PC-3 (cell line): ENCODE measurements at regions not wholly inside any gene's neighbourhood (a gene's known extent, or its start where the extent isn't known, plus 50 kb on each side); places are given as distances from the start of the nearest gene placed in this dataset.

Experiments used
- ATAC-seq: fragments of 200-7000 bp; cut with Tn5 transposase; 2 replicates; pipeline ENCODE4 v1.9.1; 2020; ENCODE audit warnings: mild to moderate bottlenecking, moderate library complexity
- BruUV-seq: library from RNA; stranded (reverse); fragments of 400-500 nt; replicated peaks from 2 replicates; lab custom pipeline; 2021; lab: Mats Ljungman, UMichigan
- CTCF ChIA-PET: fragments of 300-600 bp; sonication (Branson Sonifier 250); formaldehyde crosslinking; loops from one replicate; lab custom pipeline; 2022; ENCODE audit warnings: antibody characterized with exemption; lab: Charles Lee
- POLR2A ChIA-PET: fragments of 300-600 bp; sonication (Branson Sonifier 250); formaldehyde crosslinking; loops from one replicate; lab custom pipeline; 2022; ENCODE audit warnings: antibody characterized with exemption; ENCODE audit not compliant: unreplicated experiment; lab: Charles Lee
- DNase-seq: peaks from one replicate; pipeline ENCODE4 v3.0.0-alpha.2; 2015
- H2AFZ ChIP-seq: fragments of 300-600 bp; sonication (generic); 2 replicates; pipeline ENCODE4 v1.6.0; 2016; ENCODE audit warnings: antibody characterized with exemption, low read length
- H3F3A ChIP-seq: fragments of 300-600 bp; sonication (generic); one replicate; pipeline ENCODE4 v1.6.0; 2017; ENCODE audit warnings: antibody characterized with exemption, low read length, control low read depth, mild to moderate bottlenecking; ENCODE audit not compliant: unreplicated experiment
- H3K27ac ChIP-seq: fragments of 300-600 bp; sonication (generic); 2 replicates; pipeline ENCODE4 v1.5.1; 2016; ENCODE audit warnings: mild to moderate bottlenecking, low read length
- H3K27me3 ChIP-seq: fragments of 300-600 bp; sonication (generic); 2 replicates; pipeline ENCODE4 v1.6.1; 2016; ENCODE audit warnings: low read length, mixed read lengths
- H3K36me3 ChIP-seq: fragments of 300-600 bp; sonication (generic); 2 replicates; pipeline ENCODE4 v1.6.1; 2016; ENCODE audit warnings: low read depth, mixed run types, low read length, mixed read lengths
- H3K4me1 ChIP-seq: fragments of 300-600 bp; sonication (generic); 2 replicates; pipeline ENCODE4 v1.5.1; 2016; ENCODE audit warnings: low read length; ENCODE audit not compliant: insufficient read depth
- H3K4me2 ChIP-seq: fragments of 300-600 bp; sonication (generic); 2 replicates; pipeline ENCODE4 v1.6.0; 2016; ENCODE audit warnings: low read length
- H3K4me3 ChIP-seq: fragments of 300-600 bp; sonication (generic); 2 replicates; pipeline ENCODE4 v1.5.1; 2016; ENCODE audit warnings: mild to moderate bottlenecking, low read length, mixed read lengths
- H3K79me2 ChIP-seq: fragments of 300-600 bp; sonication (generic); 2 replicates; pipeline ENCODE4 v1.6.1; 2017; ENCODE audit warnings: low read length, mixed read lengths
- H3K9ac ChIP-seq: fragments of 300-600 bp; sonication (generic); 2 replicates; pipeline ENCODE4 v1.6.0; 2016; ENCODE audit warnings: mild to moderate bottlenecking, low read length
- H3K9me2 ChIP-seq: fragments of 300-600 bp; sonication (generic); replicated peaks from 2 replicates; pipeline ENCODE4 v1.6.1; 2016; ENCODE audit warnings: mixed run types, low read length, mixed read lengths
- H3K9me3 ChIP-seq: fragments of 300-600 bp; sonication (generic); 2 replicates; pipeline ENCODE4 v1.6.1; 2016; ENCODE audit warnings: low read length, mixed read lengths
- H4K20me1 ChIP-seq: fragments of 300-600 bp; sonication (generic); 2 replicates; pipeline ENCODE4 v1.6.1; 2016; ENCODE audit warnings: low read length, mixed read lengths
- CTCF ChIP-seq: fragments of 300-600 bp; sonication (generic); conservative IDR thresholded peaks from 2 replicates; pipeline ENCODE4 v1.5.1; 2017; ENCODE audit warnings: antibody characterized with exemption, low read depth, mild to moderate bottlenecking, low read length
- EZH2 ChIP-seq: fragments of 300-600 bp; sonication (generic); IDR thresholded peaks from one replicate; pipeline ENCODE4 v1.6.1; 2017; ENCODE audit warnings: antibody characterized with exemption, mild to moderate bottlenecking, low read length; ENCODE audit not compliant: unreplicated experiment
- EZH2phosphoT487 ChIP-seq: fragments of 300-600 bp; sonication (generic); IDR thresholded peaks from 2 replicates; pipeline ENCODE4 v1.6.1; 2018; ENCODE audit warnings: mild to moderate bottlenecking, antibody characterized with exemption, low read length, borderline replicate concordance
- intact Hi-C: fragments of 100-400 bp; cut with micrococcal nuclease; formaldehyde crosslinking; loops from 2 replicates; pipeline ENCODE4 v1.9.0; 2023

- intact Hi-C loops, result no loop called here
- Histone ChIP-seq H3K9ac (no peak overlapping the region), H3K9me3 (no peaks in the 10 kb centered on the region), H3K36me3 (no peaks in the 10 kb centered on the region), H3K27ac (no peak overlapping the region), H3F3A (no peaks in the 10 kb centered on the region), H3K9me2 (no peaks in the 10 kb centered on the region), H3K4me3 (no peak overlapping the region), H2AFZ (no peak overlapping the region), H3K4me2 (no peak overlapping the region), H3K4me1 (no peaks in the 10 kb centered on the region), H4K20me1 (no peaks in the 10 kb centered on the region), H3K79me2 (no peaks in the 10 kb centered on the region), H3K27me3 (peaks cover 22% of the 10 kb centered on the region)
- no peak for TF ChIP-seq EZH2
- TF ChIP-seq EZH2phosphoT487, result no peak
- TF ChIP-seq CTCF, result no peak
- DNase-seq (no peak), ATAC-seq (no peak)
- no TSS peak for BruUV-seq
- POLR2A ChIA-PET, result no interaction called here
- CTCF ChIA-PET, result no interaction called here
Measured at GRCh38 chr6:84877515-84878210, 113.3 kb upstream of the TBX18 start.

- no peaks in the 10 kb centered on the region for H3K79me2 ChIP-seq
- ChIA-PET POLR2A (no interaction called here), CTCF (no interaction called here)
- H2AFZ ChIP-seq, result no peak overlapping the region
- ATAC-seq, result no peak
- H3K9me2 ChIP-seq, result no peaks in the 10 kb centered on the region
- no peaks in the 10 kb centered on the region for H3K36me3 ChIP-seq
- H3K4me3 ChIP-seq, result no peak overlapping the region
- H3K9ac ChIP-seq, result no peak overlapping the region
- no peak overlapping the region for H3K4me2 ChIP-seq
- H3K4me1 ChIP-seq, result no peaks in the 10 kb centered on the region
- H3K9me3 ChIP-seq, result no peaks in the 10 kb centered on the region
- no peaks in the 10 kb centered on the region for H4K20me1 ChIP-seq
- DNase-seq, result no peak
- BruUV-seq, result no TSS peak
- peaks cover 15% of the 10 kb centered on the region; the same call in 1 of the 2 replicates for H3K27me3 ChIP-seq
- intact Hi-C loops, result no loop called here
- no peak overlapping the region for H3K27ac ChIP-seq
- TF ChIP-seq CTCF, result no peak
- no peak for TF ChIP-seq EZH2
- TF ChIP-seq EZH2phosphoT487, result no peak
- no peaks in the 10 kb centered on the region for H3F3A ChIP-seq
Measured at GRCh38 chr6:84876723-84877514, 112.5 kb upstream of the TBX18 start.
